GM18873 (cell line): ENCODE measurements at regions not wholly inside any gene's neighbourhood (a gene's known extent, or its start where the extent isn't known, plus 50 kb on each side); places are given as distances from the start of the nearest gene placed in this dataset.
"Not testable (repeated sequence)": the region's sequence is repeated elsewhere in the genome, so short reads cannot be mapped to it uniquely, and the experiment has no call there.

Experiments used
- ATAC-seq: cut with Tn5 transposase; IDR thresholded peaks from one replicate; pipeline ENCODE4 v1.9.1; 2021; ENCODE audit warnings: mild to moderate bottlenecking, moderate library complexity, moderate number of reproducible peaks; ENCODE audit not compliant: unreplicated experiment, low FRiP score

- ATAC-seq = no peak
These were observed 395.1 kb upstream of the SASH1 start for GRCh38 chr6:147947521-147947920.

- no peak for ATAC-seq
These were observed 392.5 kb upstream of the SASH1 start for GRCh38 chr6:147949981-147950622.

GRCh38 chr6:147950623-147950987 is 392.0 kb upstream of the SASH1 start:
- ATAC-seq = no peak

DNA sequence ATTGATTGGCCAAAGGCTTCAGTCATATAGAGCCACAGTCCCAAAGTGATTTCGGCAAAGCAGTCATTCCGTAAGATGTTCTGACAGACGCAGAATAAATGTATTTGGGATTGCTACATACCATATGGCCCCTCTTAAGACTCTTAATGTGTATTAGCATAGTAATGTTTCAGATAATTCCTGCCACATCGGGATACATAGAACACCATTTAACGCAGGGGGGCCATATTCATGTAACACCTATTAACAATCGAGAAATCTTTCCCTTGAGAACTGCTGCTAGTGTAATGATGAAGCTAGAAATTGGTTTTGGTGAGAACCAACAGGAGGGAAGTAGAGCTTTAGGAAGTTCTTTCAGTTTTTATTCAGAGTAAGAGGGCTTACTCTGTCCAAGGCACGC is 390.9 kb upstream of the SASH1 start:
- no peak for ATAC-seq

- ATAC-seq = no peak
These were observed 387.7 kb upstream of the SASH1 start for GRCh38 chr6:147954938-147955337.

DNA sequence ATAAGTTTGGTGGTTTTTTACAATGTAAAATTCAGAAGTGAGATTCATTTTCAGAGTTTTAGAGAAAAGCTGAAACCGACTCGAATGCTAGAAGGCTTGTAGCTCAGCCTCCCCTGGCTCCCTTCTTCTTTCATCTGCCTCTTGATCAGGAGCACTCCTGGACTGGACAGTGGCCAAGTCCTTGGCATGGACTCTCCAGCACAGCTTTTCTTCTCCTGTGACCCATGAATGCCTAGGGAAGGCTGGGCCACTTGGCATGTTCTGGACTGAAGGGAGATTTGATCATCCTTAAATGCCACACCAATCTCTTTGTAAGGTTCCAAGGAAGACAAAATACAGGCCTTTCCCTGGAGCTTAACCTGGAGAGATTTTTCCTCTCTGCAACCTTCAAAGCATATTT is 384.0 kb upstream of the SASH1 start:
- ATAC-seq = no peak

DNA sequence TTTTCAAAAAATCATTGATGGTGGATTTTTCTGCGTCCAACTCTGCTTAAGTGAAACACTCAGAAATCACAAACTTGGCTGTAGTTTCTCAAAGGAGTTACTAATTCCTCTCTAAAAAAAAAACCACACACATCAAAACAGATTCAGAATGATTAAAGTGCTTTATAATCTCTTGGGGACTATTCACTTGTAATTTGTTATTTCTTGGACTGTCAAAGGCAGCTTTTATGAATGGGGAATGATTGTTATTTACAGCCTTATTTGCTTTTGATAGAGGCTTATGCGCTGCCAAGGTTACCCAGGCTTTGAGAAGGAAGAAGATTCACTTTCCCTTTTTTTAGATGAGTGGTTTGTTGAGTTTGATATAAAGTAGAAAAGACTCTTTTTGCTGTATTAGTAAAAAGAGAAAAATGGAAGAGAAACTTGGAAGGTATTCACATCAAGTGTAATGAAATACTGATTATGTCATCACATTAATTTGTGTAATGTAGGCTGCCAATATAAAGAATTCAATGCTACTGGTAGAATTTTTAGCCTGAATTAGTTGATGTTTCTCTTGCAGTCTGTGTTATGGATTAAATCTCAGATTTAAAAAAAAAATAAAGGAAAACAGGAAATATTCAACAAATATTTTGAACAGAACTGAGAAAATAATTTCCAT is 381.0 kb upstream of the SASH1 start:
- no peak for ATAC-seq

DNA sequence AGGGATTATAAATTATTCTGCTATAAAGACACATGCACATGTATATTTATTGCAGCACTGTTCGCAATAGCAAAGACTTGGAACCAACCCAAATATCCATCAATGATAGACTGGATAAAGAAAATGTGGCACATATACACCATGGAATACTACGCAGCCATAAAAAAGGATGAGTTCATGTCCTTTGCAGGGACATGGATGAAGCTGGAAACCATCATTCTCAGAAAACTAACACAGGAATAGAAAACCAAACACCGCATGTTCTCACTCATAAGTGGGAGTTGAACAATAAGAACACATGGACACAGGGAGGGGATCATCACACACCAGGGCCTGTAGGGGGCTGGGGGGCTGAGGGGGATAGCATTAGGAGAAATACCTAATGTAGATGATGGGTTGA is 377.2 kb upstream of the SASH1 start:
- ATAC-seq = not testable (repeated sequence)

DNA sequence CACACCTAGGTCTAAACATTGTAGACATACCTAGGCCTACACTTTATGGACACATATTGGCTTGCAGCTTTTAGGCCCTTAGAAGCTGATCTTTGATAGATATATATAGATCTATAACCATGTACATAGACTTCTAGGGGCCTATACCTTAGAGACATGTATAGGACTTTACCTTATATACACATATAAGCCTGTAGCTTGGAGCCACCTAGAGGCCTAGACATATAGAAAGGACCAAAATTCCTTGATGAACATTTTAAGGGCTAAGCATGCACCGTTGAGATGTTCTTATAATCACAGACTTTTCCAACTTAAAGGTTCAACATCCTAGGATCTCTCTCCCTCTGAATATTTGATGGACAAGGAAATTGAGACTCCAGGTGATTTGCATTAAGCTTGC is 371.7 kb upstream of the SASH1 start:
- no peak for ATAC-seq

GRCh38 chr6:147972448-147972847 is 370.2 kb upstream of the SASH1 start:
- ATAC-seq = no peak

- ATAC-seq = no peak
These were observed 368.8 kb upstream of the SASH1 start for GRCh38 chr6:147973806-147974205.

- no peak for ATAC-seq
These were observed 368.3 kb upstream of the SASH1 start for GRCh38 chr6:147974376-147974775.

DNA sequence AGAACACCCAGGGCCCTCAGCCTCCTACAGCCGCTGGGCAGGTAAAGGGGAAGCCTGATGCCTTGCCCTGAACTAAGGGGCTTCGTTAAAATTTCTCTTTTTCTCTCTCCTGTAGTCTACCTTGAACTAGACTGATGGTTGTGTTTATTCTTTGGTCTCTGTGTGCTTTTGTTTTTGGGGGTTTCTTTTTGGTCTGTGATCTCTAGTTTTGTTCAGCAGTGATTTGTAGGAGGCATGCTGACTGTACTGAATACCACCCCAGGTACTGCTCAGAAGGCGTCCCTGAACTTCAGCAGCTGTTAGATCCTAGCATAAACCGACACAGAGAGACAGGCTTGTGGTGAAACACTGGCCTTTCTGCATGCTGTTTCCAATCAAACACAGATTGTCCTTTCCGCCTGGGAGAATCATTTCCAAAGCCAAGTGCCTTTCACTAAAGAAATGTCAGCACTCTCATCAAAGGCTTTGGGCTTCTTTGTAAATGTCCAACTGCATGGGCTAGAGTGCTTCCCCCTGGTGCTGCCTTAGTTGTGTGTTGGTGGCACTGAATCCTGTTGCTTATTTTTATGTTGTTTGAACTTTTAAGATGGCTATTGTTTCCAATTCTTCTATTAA is 364.7 kb upstream of the SASH1 start:
- ATAC-seq = no peak

DNA sequence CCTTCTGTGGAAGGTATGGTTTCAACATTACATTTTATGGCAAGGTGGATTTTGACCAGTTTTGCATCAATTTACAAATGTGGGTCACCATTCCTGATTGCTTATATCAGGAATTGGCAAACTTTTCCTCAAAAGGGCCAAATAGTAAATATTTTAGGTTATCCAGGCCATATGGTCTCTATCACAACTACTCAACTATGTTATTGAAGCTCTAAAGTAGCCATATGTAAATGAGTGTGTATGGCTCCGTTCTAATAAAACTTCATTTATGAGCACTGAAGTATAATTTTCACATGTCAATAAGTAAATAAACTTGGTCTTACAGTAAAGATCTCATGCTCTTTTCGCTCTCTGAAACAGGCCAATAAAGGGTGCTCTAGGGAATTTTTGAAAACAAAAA is 362.7 kb upstream of the SASH1 start:
- no peak for ATAC-seq

DNA sequence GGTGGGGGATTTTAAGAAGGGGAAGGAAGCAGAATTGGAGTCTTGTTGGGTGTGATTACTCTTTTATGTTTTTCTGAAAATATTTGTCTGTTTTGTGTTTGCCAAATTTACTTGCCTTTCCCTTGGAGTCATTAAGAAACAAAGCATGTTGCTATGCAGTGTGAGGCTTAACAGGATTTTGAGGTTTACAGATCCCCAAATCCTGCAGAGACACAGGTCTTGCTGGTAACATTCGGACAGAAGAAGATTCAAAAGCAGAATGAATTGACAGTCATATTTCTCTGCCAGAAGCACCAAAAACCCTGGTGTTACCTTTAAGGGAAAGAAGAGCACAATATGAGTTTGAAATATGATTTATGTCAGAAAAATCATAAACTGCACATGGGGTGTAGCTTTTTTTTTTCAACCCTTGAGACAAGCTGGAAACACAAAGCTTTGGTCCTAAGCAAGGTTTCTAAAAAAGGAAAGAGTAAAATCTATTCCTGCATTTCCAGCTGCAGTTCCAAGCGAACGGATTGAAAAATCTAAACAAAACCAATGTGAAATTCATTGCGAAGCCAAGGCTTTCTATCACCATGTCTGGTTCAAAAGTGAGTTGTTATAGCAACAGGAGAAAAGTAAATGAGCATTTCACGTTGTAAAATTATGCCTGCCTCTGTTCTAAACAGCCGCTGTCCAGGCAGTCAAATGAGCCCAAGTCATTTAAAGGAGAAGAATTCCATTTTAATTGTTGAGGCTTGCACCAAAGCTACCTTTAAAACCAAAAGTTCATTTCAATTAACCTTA is 358.9 kb upstream of the SASH1 start:
- no peak for ATAC-seq

DNA sequence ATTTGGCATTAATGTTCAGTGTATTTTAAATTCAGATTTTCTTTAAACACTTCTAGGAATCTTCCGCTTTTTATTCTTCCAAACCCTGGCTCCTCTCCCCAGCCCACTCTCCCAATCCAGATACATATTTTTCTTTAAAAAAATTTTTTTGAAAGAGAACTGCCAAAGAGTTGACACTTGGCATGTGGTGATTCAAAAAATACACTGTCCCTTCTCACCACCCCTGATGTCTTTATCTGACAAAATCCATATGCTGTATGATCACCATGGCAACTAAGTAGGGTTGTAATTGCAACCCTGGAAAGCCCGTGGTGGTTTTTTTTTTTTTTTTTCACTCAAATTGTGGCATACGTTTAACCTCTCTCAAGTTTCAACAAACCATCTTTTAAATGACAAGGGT is 355.8 kb upstream of the SASH1 start:
- no peak for ATAC-seq

GRCh38 chr6:147990159-147990558 is 352.5 kb upstream of the SASH1 start:
- no peak for ATAC-seq

GRCh38 chr6:147991961-147992360 is 350.7 kb upstream of the SASH1 start:
- ATAC-seq = no peak

GRCh38 chr6:147999001-147999540 is 343.6 kb upstream of the SASH1 start:
- no peak for ATAC-seq

DNA sequence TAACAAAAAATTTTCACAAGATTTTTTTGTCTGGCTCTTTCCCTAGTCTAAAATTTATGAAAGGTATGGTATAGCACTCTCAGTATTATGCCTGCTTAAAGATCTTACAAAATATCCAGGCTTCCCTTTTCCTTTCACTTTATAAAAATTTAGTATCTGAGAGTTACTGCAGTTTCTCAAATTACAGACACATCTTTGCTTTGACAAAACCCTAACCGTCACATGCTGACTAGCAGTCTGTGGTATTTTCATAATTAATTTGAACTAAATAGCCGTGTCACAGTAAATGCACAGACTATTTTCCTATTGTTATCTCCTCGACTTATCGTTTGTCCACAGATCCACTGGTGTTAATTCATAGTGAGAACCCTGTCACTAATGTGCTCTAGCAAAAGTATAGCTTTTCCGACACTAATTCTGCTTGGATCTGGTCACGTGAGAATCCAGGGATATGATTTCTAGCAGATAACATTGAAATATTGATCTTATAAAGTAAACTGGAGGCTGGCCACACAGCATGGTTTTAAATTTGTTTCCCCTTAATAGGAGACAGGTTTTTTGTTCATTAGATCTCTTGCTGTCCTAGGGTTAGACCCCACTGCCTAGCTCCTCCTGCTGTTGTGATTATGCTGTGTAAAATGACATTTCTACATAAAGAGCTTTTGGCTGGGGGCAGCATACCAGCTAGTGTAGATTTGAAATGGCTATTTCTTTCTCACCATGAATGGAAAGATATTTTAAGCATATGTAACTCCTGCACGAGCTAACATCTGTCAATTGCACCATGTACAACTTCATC is 340.6 kb upstream of the SASH1 start:
- no peak for ATAC-seq
